ENCODE measurements at regions not wholly inside any gene's neighbourhood (a gene's known extent, or its start where the extent isn't known, plus 50 kb on each side); places are given as distances from the start of the nearest gene placed in this dataset.
"Not testable (repeated sequence)": the region's sequence is repeated elsewhere in the genome, so short reads cannot be mapped to it uniquely, and the experiment has no call there.

GRCh38 chr6:84912472-84913322 lies 148.3 kb upstream of the TBX18 start:
- no peak for DNase-seq

GRCh38 chr6:84910906-84911607 lies 146.7 kb upstream of the TBX18 start:
- DNase-seq = no peak

GRCh38 chr6:84908304-84908904 lies 144.0 kb upstream of the TBX18 start:
- DNase-seq = no peak

- no peak for DNase-seq
Measured at GRCh38 chr6:84906514-84906913, 142.1 kb upstream of the TBX18 start.

GRCh38 chr6:84905823-84906222 lies 141.4 kb upstream of the TBX18 start:
- no peak for DNase-seq

GRCh38 chr6:84902354-84902928 lies 138.0 kb upstream of the TBX18 start:
- no peak for DNase-seq

- peak; percentile 23 for DNase-seq
Measured at GRCh38 chr6:84897988-84898594, 133.7 kb upstream of the TBX18 start.

GRCh38 chr6:84897011-84897410 lies 132.6 kb upstream of the TBX18 start:
- no peak for DNase-seq

GRCh38 chr6:84892671-84893070 lies 128.3 kb upstream of the TBX18 start:
- no peak for DNase-seq

GRCh38 chr6:84882768-84883766 lies 118.7 kb upstream of the TBX18 start:
- peak; percentile 61 for DNase-seq

GRCh38 chr6:84879385-84879784 lies 115.0 kb upstream of the TBX18 start:
- DNase-seq = not testable (repeated sequence)

- DNase-seq = no peak
Measured at GRCh38 chr6:84877515-84878210, 113.3 kb upstream of the TBX18 start.

- no peak for DNase-seq
Measured at GRCh38 chr6:84876723-84877514, 112.5 kb upstream of the TBX18 start.

- DNase-seq = no peak
Measured at GRCh38 chr6:84872996-84873723, 108.8 kb upstream of the TBX18 start.

GRCh38 chr6:84871925-84872324 lies 107.5 kb upstream of the TBX18 start:
- DNase-seq = no peak

- DNase-seq = no peak
Measured at GRCh38 chr6:84870672-84871071, 106.3 kb upstream of the TBX18 start.

- no peak for DNase-seq
Measured at GRCh38 chr6:84868149-84868548, 103.8 kb upstream of the TBX18 start.

- DNase-seq = no peak
Measured at GRCh38 chr6:84867521-84867920, 103.1 kb upstream of the TBX18 start.

GRCh38 chr6:84866715-84867114 lies 102.3 kb upstream of the TBX18 start:
- no peak for DNase-seq

GRCh38 chr6:84865372-84865771 lies 101.0 kb upstream of the TBX18 start:
- not testable (repeated sequence) for DNase-seq

Measured in SHP77 treated with DMSO at 0.1 percent for 48 hours (cell line).